Keratinocyte (primary cell): ENCODE measurements at regions not wholly inside any gene's neighbourhood (a gene's known extent, or its start where the extent isn't known, plus 50 kb on each side); places are given as distances from the start of the nearest gene placed in this dataset.
A peak's percentile ranks its signal among the peaks of the same experiment; 100 is the strongest.

Experiments
- DNase-seq: peaks from one replicate; pipeline ENCODE4 v3.0.0-alpha.2; 2011; ENCODE audit warnings: low read depth, missing footprints, low spot score
- FAIRE-seq: peaks from 2 replicates; lab custom pipeline; 2011; peaks lifted over from hg19 to GRCh38; lab: Jason Lieb, UNC
- H2AFZ ChIP-seq: 2 replicates; pipeline ENCODE4 v1.6.0; 2012; ENCODE audit warnings: low read length, control low read depth, inconsistent platforms; ENCODE audit not compliant: control insufficient read depth
- H3K27ac ChIP-seq: 2 replicates; pipeline ENCODE4 v1.5.1; 2011; ENCODE audit warnings: low read length; ENCODE audit not compliant: control insufficient read depth, insufficient read depth
- H3K27me3 ChIP-seq: 3 replicates; pipeline ENCODE4 v1.6.0; 2011; ENCODE audit warnings: low read length; ENCODE audit not compliant: control insufficient read depth, insufficient read depth; ENCODE audit errors: extremely low read depth
- H3K36me3 ChIP-seq, 2 experiments: 2 replicates in 1 of 2; 3 replicates in 1 of 2; pipeline ENCODE4 v1.5.1; 2011; ENCODE audit warnings: low read length in 2 of 2, mild to moderate bottlenecking in 1 of 2; ENCODE audit not compliant: control insufficient read depth in 2 of 2, insufficient read depth in 2 of 2; ENCODE audit errors: extremely low read depth in 1 of 2
- H3K4me1 ChIP-seq: 3 replicates; pipeline ENCODE4 v1.5.1; 2011; ENCODE audit warnings: low read length; ENCODE audit not compliant: control insufficient read depth, insufficient read depth; ENCODE audit errors: extremely low read depth
- H3K4me2 ChIP-seq: 3 replicates; pipeline ENCODE4 v1.6.0; 2011; ENCODE audit warnings: low read depth, low read length; ENCODE audit not compliant: control insufficient read depth, insufficient read depth; ENCODE audit errors: extremely low read depth
- H3K4me3 ChIP-seq, 3 experiments: fragments of 200-600 bp in 1 of 3; sonication (generic) in 1 of 3; 2 replicates in 2 of 3; 3 replicates in 1 of 3; pipeline ENCODE4 v1.5.1; 2011 to 2016; ENCODE audit warnings: low read length in 3 of 3, mild to moderate bottlenecking in 3 of 3, control low read depth in 2 of 3, inconsistent platforms in 1 of 3, low read depth in 1 of 3, mixed read lengths in 1 of 3, mixed run types in 1 of 3, moderate library complexity in 1 of 3; ENCODE audit not compliant: control insufficient read depth in 2 of 3, insufficient read depth in 2 of 3; ENCODE audit errors: extremely low read depth in 1 of 3
- H3K79me2 ChIP-seq: 2 replicates; pipeline ENCODE4 v1.6.0; 2012; ENCODE audit warnings: low read length; ENCODE audit not compliant: control insufficient read depth, insufficient read depth
- H3K9ac ChIP-seq: 3 replicates; pipeline ENCODE4 v1.6.0; 2011; ENCODE audit warnings: low read length; ENCODE audit not compliant: control insufficient read depth, insufficient read depth; ENCODE audit errors: extremely low read depth
- H3K9me1 ChIP-seq: 3 replicates; pipeline ENCODE4 v1.6.0; 2011; ENCODE audit warnings: low read length; ENCODE audit not compliant: control insufficient read depth, insufficient read depth; ENCODE audit errors: extremely low read depth
- H3K9me3 ChIP-seq: 2 replicates; pipeline ENCODE4 v1.5.1; 2012; ENCODE audit warnings: low read depth, low read length; ENCODE audit not compliant: control insufficient read depth
- H4K20me1 ChIP-seq: 3 replicates; pipeline ENCODE4 v1.6.0; 2011; ENCODE audit warnings: low read length; ENCODE audit not compliant: control insufficient read depth, insufficient read depth; ENCODE audit errors: extremely low read depth
- CTCF ChIP-seq, 3 experiments: IDR thresholded peaks in 1 of 3; conservative IDR thresholded peaks in 1 of 3; optimal IDR thresholded peaks in 1 of 3; 2 replicates in 2 of 3; 3 replicates in 1 of 3; pipeline versions ENCODE3 to v1.5.1; 2011; ENCODE audit warnings: low read length in 3 of 3, mild to moderate bottlenecking in 3 of 3, moderate library complexity in 2 of 3, control low read depth in 1 of 3, inconsistent platforms in 1 of 3; ENCODE audit not compliant: insufficient read depth in 2 of 3; ENCODE audit errors: extremely low read depth in 1 of 3
- EZH2 ChIP-seq: IDR thresholded peaks from one replicate; pipeline ENCODE4 v1.6.1; 2012; ENCODE audit warnings: inconsistent platforms, mild to moderate bottlenecking, low read length, moderate library complexity
- dilution Hi-C: fragments of 300-500 bp; cut with MboI; formaldehyde crosslinking; loops from one replicate; pipeline ENCODE4 v1.7.0; 2020; ENCODE audit warnings: low sequenced_read_pairs; ENCODE audit not compliant: extremely low pct_ligation_motif_present

DNA sequence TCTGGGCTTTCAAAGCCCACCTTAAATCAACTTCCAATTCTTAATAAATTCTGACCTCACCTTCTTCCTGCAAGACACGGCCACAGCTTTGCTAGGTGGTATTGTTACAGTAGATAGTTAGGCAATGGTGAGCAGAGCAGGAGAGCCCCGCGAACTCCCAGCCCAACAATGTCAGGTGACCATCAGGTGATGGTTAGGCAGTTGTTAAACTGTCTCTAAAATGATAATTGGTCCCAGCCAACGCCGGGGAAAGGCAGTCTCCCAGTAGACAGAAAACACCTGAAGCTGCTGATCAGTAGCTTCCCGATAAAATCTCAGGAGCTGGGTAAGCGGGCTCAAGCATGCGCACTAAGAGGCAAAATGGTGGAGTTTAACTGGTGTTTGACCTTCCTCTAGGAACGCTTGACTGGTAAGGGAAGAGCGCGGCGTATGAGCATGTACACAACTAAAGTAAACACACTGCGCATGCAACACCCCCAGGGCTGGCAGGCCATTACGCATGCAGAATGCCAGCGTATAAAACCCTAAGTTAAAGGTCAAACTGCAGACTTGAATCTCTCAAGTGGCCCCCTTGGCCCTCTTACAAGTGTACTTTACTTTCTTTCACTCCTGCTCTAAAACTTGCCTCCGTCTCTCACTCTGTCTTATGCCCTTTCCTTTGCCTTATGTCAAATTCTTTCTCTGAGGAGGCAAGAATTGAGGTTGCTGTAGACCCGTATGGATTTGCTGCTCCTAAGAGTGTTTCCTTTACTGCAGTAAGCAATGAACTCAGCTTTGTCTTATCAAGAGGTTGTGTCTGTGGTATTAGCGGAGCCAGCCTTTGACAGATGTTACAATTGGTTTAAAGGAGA, 113.5 kb downstream of the C12orf75 start:
- Histone ChIP-seq H3K9me3 (no peaks in the 10 kb centered on the region), H2AFZ (no peak overlapping the region), H3K36me3 (no peaks in the 10 kb centered on the region), H3K79me2 (no peaks in the 10 kb centered on the region), H4K20me1 (no peaks in the 10 kb centered on the region), H3K27me3 (no peaks in the 10 kb centered on the region), H3K4me2 (peak overlapping the region; percentile 18), H3K27ac (peak overlapping the region; percentile 77), H3K9ac (peak overlapping the region; percentile 28), H3K4me3 (no peak overlapping the region), H3K9me1 (no peaks in the 10 kb centered on the region), H3K4me1 (peaks cover 30% of the 10 kb centered on the region)
- dilution Hi-C loops, result no loop called here
- TF ChIP-seq CTCF (optimal IDR thresholded peaks at IDR 0.05 in 1 of 3, IDR thresholded peaks at IDR 0.05 in 1 of 3, conservative IDR thresholded peaks at IDR 0.05 in 1 of 3; ENCODE audit: extremely low read depth in 1 of 3, insufficient read depth in 2 of 3, low read length in 3 of 3), result no peak
- TF ChIP-seq EZH2, result no peak
- FAIRE-seq (no peak), DNase-seq (no peak)

DNA sequence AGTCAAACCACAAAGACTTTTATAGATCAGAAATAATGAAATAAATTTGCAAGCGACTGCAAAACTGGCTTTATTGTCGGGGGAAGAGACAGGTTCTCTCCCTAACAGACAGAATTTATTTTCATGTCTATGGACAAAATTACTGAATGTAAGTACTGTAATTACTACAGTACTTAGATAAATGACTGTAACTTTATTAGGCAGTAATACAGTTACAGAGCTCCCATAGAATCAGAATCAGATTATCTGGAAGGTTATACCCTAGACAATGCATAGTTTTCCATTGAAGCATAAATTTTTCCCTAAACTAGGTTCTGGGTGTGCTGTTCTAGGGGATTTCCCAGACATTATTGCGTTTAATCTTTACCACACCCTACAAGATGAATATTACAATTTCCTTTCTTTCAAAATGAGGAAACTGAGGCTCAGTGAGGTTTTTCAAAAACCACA, 114.2 kb downstream of the C12orf75 start:
- H3K79me2 ChIP-seq, result no peaks in the 10 kb centered on the region
- no peak overlapping the region for H3K4me3 ChIP-seq
- TF ChIP-seq EZH2 (no peak), CTCF (optimal IDR thresholded peaks at IDR 0.05 in 1 of 3, IDR thresholded peaks at IDR 0.05 in 1 of 3, conservative IDR thresholded peaks at IDR 0.05 in 1 of 3; ENCODE audit: extremely low read depth in 1 of 3, insufficient read depth in 2 of 3, low read length in 3 of 3) (no peak)
- H3K9me3 ChIP-seq, result no peaks in the 10 kb centered on the region
- no peaks in the 10 kb centered on the region for H3K36me3 ChIP-seq
- DNase-seq, result no peak
- H3K9ac ChIP-seq, result peak overlapping the region; percentile 28
- FAIRE-seq, result peak; percentile 73
- H3K27me3 ChIP-seq, result no peaks in the 10 kb centered on the region
- no peaks in the 10 kb centered on the region for H4K20me1 ChIP-seq
- dilution Hi-C loops, result no loop called here
- no peaks in the 10 kb centered on the region for H3K9me1 ChIP-seq
- peaks cover 30% of the 10 kb centered on the region for H3K4me1 ChIP-seq
- peak overlapping the region; percentile 18 for H3K4me2 ChIP-seq
- no peak overlapping the region for H2AFZ ChIP-seq
- H3K27ac ChIP-seq, result peak overlapping the region; percentile 77
